ENCODE measurements at regions not wholly inside any gene's neighbourhood (a gene's known extent, or its start where the extent isn't known, plus 50 kb on each side); places are given as distances from the start of the nearest gene placed in this dataset.

DNA sequence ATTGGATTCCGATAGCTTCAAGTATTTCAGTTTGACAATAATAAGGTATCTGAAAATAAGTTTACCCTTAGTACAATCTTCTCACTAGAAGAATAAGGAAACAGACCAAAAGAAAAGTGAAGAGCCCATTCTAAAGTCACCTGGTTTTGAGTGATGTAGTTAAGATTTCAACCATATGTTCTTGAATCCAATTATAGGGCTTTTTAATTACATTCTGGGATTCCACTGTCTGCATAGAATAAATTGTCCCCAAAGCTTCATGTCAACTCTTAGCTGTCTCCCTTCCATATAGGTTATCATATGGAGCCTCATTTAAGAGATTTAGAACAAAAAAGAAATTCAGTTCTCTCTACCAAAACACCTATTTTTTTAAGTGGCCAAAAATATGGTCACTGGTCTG, 1158.8 kb downstream of the IGSF11 start:
- Mint-ChIP-seq H3K9me3 (no peaks in the 10 kb centered on the region), H3K27me3 (peaks cover 21% of the 10 kb centered on the region), H3K4me3 (no peak overlapping the region), H3K4me1 (ENCODE audit: unreplicated experiment) (peaks cover 8% of the 10 kb centered on the region), H3K27ac (no peak overlapping the region), H3K36me3 (peaks cover 3% of the 10 kb centered on the region)
- TF ChIP-seq, protein P1, sequence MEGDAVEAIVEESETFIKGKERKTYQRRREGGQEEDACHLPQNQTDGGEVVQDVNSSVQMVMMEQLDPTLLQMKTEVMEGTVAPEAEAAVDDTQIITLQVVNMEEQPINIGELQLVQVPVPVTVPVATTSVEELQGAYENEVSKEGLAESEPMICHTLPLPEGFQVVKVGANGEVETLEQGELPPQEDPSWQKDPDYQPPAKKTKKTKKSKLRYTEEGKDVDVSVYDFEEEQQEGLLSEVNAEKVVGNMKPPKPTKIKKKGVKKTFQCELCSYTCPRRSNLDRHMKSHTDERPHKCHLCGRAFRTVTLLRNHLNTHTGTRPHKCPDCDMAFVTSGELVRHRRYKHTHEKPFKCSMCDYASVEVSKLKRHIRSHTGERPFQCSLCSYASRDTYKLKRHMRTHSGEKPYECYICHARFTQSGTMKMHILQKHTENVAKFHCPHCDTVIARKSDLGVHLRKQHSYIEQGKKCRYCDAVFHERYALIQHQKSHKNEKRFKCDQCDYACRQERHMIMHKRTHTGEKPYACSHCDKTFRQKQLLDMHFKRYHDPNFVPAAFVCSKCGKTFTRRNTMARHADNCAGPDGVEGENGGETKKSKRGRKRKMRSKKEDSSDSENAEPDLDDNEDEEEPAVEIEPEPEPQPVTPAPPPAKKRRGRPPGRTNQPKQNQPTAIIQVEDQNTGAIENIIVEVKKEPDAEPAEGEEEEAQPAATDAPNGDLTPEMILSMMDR (conservative IDR thresholded peaks at IDR 0.05), result no peak
- no peak for DNase-seq (ENCODE audit: extremely low spot score, unreplicated experiment)

DNA sequence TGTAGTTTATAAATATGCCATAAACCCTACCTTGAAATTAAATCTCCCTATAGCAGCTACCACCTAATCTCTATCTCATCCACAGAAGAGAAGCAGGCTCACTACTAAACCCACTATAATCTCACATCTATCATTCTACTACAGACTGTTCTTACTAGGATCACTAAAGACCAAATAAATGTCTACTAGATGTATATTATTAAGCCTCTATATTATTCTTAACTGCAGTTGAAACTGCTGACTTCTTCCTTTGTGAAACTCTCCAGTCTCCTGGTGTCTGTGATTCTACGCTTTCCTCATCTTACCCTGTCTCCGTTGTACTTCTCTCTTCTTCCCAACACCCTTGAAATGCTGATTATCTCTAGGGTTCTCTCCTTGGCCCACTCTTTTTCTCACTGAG, 1154.0 kb downstream of the IGSF11 start:
- no peaks in the 10 kb centered on the region for H3K4me1 Mint-ChIP-seq (ENCODE audit: unreplicated experiment)
- no peak overlapping the region for H3K27ac Mint-ChIP-seq
- peaks cover 26% of the 10 kb centered on the region for H3K27me3 Mint-ChIP-seq
- H3K36me3 Mint-ChIP-seq, result no peaks in the 10 kb centered on the region
- H3K9me3 Mint-ChIP-seq, result no peaks in the 10 kb centered on the region
- DNase-seq (ENCODE audit: extremely low spot score, unreplicated experiment), result no peak
- no peak overlapping the region for H3K4me3 Mint-ChIP-seq
- TF ChIP-seq, protein P1 (conservative IDR thresholded peaks at IDR 0.05), result no peak

DNA sequence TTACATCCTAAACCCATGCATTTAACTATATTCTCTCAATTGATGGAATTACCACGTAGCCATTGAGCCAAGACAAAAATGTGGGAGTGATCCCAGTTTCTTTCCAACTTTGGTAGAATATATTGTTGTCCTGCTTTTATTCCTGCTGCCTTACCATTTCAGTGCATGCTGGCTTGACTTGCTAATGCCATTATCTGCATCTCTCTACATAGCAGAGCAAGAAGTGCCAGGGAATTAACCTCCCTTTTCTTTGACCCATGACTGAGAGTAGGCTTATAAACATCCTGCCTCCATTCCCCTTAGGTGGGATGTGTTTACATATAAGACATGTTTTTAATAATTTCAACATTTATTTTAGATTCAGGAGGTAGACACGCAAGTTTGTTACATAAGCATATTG, 1153.4 kb downstream of the IGSF11 start:
- no peaks in the 10 kb centered on the region for H3K9me3 Mint-ChIP-seq
- no peaks in the 10 kb centered on the region for H3K4me1 Mint-ChIP-seq (ENCODE audit: unreplicated experiment)
- peaks cover 26% of the 10 kb centered on the region for H3K27me3 Mint-ChIP-seq
- no peak overlapping the region for H3K4me3 Mint-ChIP-seq
- no peak for DNase-seq (ENCODE audit: extremely low spot score, unreplicated experiment)
- no peaks in the 10 kb centered on the region for H3K36me3 Mint-ChIP-seq
- H3K27ac Mint-ChIP-seq, result no peak overlapping the region
- TF ChIP-seq, protein P1 (conservative IDR thresholded peaks at IDR 0.05), result no peak

DNA sequence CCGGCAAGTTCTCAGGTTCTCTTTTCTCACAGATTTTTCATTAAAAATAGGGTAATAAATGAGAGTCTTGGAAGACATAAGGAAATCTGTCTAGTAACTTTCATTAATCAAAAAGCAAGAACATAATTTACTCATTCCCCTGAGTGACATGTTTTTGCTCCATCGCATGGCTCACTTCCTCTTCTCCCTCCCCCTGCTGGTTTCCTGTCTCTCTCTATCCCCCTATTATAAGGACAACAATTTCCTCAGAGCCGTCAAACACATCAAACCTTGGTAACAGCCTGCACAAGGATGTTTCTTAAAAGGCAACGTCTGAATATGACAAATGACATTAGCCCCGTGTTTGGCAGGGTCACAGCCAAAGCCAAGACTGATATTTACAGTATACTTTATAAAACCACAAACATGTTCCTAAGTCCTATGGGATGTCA, 1149.6 kb downstream of the IGSF11 start:
- Mint-ChIP-seq H3K36me3 (no peaks in the 10 kb centered on the region), H3K27me3 (peaks cover 31% of the 10 kb centered on the region), H3K4me1 (ENCODE audit: unreplicated experiment) (peaks cover 5% of the 10 kb centered on the region), H3K27ac (no peak overlapping the region), H3K9me3 (no peaks in the 10 kb centered on the region), H3K4me3 (no peak overlapping the region)
- TF ChIP-seq, protein P1 (conservative IDR thresholded peaks at IDR 0.05), result no peak
- no peak for DNase-seq (ENCODE audit: extremely low spot score, unreplicated experiment)

DNA sequence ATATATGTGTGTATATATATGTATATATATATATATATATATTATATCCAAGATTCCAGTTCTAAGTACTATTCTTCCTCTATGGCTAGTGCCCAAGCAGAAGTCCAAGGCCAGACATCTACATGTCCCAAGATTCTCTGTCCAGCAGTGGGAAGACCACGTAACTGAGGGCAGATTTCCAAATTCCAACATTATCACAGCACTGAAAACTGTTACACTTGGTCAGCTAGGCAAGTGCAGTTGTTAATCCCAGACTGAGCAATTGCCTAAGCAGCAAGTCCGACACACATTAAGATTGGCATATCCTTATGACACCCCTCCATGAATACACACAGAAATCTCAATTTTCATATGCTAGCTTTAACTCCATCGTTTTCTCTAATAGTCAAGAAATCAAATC, 1148.5 kb downstream of the IGSF11 start:
- Mint-ChIP-seq H3K4me1 (ENCODE audit: unreplicated experiment) (peaks cover 5% of the 10 kb centered on the region), H3K4me3 (no peak overlapping the region), H3K27me3 (peaks cover 21% of the 10 kb centered on the region), H3K36me3 (no peaks in the 10 kb centered on the region), H3K27ac (no peak overlapping the region), H3K9me3 (no peaks in the 10 kb centered on the region)
- no peak for DNase-seq (ENCODE audit: extremely low spot score, unreplicated experiment)
- TF ChIP-seq, protein P1 (conservative IDR thresholded peaks at IDR 0.05), result no peak

DNA sequence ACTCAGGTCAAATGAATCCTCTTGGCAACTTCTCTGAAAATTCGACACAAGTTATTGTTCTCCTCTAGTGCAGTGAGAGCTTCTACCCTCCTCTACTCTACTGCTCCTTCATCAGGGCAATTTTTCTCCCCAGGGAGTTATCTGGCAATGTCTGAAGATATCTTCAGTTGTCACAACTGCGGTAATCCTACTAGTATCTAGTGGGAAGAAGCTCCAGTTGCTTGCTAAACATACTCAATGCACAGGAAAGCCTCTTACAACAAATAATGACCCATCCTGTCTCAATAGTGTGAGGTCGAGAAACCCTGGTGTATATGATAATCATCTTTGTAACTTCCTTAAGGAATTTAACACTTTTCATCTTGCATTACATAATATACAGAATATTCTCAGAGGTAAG, 1147.6 kb downstream of the IGSF11 start:
- peaks cover 5% of the 10 kb centered on the region for H3K4me1 Mint-ChIP-seq (ENCODE audit: unreplicated experiment)
- H3K27ac Mint-ChIP-seq, result no peak overlapping the region
- TF ChIP-seq, protein P1 (conservative IDR thresholded peaks at IDR 0.05), result no peak
- H3K36me3 Mint-ChIP-seq, result no peaks in the 10 kb centered on the region
- no peak for DNase-seq (ENCODE audit: extremely low spot score, unreplicated experiment)
- H3K4me3 Mint-ChIP-seq, result no peak overlapping the region
- H3K27me3 Mint-ChIP-seq, result peaks cover 16% of the 10 kb centered on the region
- no peaks in the 10 kb centered on the region for H3K9me3 Mint-ChIP-seq

All from type B pancreatic cell (in vitro differentiated cells).